Trophoblast cell (in vitro differentiated cells and primary cell): ENCODE measurements at regions not wholly inside any gene's neighbourhood (a gene's known extent, or its start where the extent isn't known, plus 50 kb on each side); places are given as distances from the start of the nearest gene placed in this dataset.
"Not testable (repeated sequence)": the region's sequence is repeated elsewhere in the genome, so short reads cannot be mapped to it uniquely, and the experiment has no call there.

Experiments
- DNase-seq, 2 donors: peaks; one replicate each; pipeline ENCODE4 v3.0.0-alpha.2; 2016
- H2AFZ ChIP-seq: 2 replicates; pipeline ENCODE4 v1.6.1; 2013; ENCODE audit warnings: low read length, moderate library complexity, mild to moderate bottlenecking; ENCODE audit not compliant: insufficient read depth, poor library complexity
- H2AK5ac ChIP-seq: 2 replicates; pipeline ENCODE4 v1.6.1; 2013; ENCODE audit warnings: mild to moderate bottlenecking, low read length
- H2BK120ac ChIP-seq: 2 replicates; pipeline ENCODE4 v1.6.1; 2013; ENCODE audit warnings: low read length, mild to moderate bottlenecking, moderate library complexity; ENCODE audit not compliant: insufficient read depth, poor library complexity
- H2BK12ac ChIP-seq: 2 replicates; pipeline ENCODE4 v1.6.1; 2013; ENCODE audit warnings: mild to moderate bottlenecking, low read length, moderate library complexity
- H2BK5ac ChIP-seq: 2 replicates; pipeline ENCODE4 v1.6.1; 2013; ENCODE audit warnings: low read length, low read depth, moderate library complexity, mild to moderate bottlenecking; ENCODE audit not compliant: poor library complexity
- H3K14ac ChIP-seq: 2 replicates; pipeline ENCODE4 v1.6.1; 2013; ENCODE audit warnings: mild to moderate bottlenecking, low read length
- H3K18ac ChIP-seq: 2 replicates; pipeline ENCODE4 v1.6.1; 2013; ENCODE audit warnings: mild to moderate bottlenecking, low read length
- H3K23ac ChIP-seq: 2 replicates; pipeline ENCODE4 v1.6.1; 2013; ENCODE audit warnings: low read length
- H3K27ac ChIP-seq: 2 replicates; pipeline ENCODE4 v1.5.1; 2013; ENCODE audit warnings: low read depth, mild to moderate bottlenecking, inconsistent platforms, low read length, moderate library complexity
- H3K27me3 ChIP-seq: 2 replicates; pipeline ENCODE4 v1.6.1; 2013; ENCODE audit warnings: inconsistent platforms, mild to moderate bottlenecking, low read length, moderate library complexity; ENCODE audit not compliant: insufficient read depth
- H3K36me3 ChIP-seq, 2 experiments: 1 replicate in 1 of 2; 2 replicates in 1 of 2; pipeline ENCODE4 v1.6.1; 2013; ENCODE audit warnings: low read length in 2 of 2, mild to moderate bottlenecking in 2 of 2, moderate library complexity in 1 of 2; ENCODE audit not compliant: insufficient read depth in 2 of 2, control insufficient read depth in 1 of 2
- H3K4ac ChIP-seq: 2 replicates; pipeline ENCODE4 v1.6.1; 2013; ENCODE audit warnings: low read depth, mild to moderate bottlenecking, low read length, moderate library complexity
- H3K4me1 ChIP-seq, 2 experiments: 1 replicate in 1 of 2; 2 replicates in 1 of 2; pipeline ENCODE4 v1.6.1; 2013; ENCODE audit warnings: low read length in 2 of 2, mild to moderate bottlenecking in 2 of 2, moderate library complexity in 1 of 2; ENCODE audit not compliant: insufficient read depth in 2 of 2, control insufficient read depth in 1 of 2
- H3K4me2 ChIP-seq: 2 replicates; pipeline ENCODE4 v1.6.1; 2013; ENCODE audit warnings: inconsistent platforms, mild to moderate bottlenecking, low read length, moderate library complexity
- H3K4me3 ChIP-seq: 2 replicates; pipeline ENCODE4 v1.5.1; 2013; ENCODE audit warnings: mild to moderate bottlenecking, low read depth, low read length, inconsistent platforms
- H3K79me1 ChIP-seq: one replicate; pipeline ENCODE4 v1.6.1; 2013; ENCODE audit warnings: low read length
- H3K79me2 ChIP-seq: 2 replicates; pipeline ENCODE4 v1.6.1; 2013; ENCODE audit warnings: low read length, mild to moderate bottlenecking; ENCODE audit not compliant: control insufficient read depth, insufficient read depth, poor library complexity
- H3K9ac ChIP-seq: 2 replicates; pipeline ENCODE4 v1.6.1; 2013; ENCODE audit warnings: mild to moderate bottlenecking, low read length
- H3K9me3 ChIP-seq: 2 replicates; pipeline ENCODE4 v1.6.1; 2013; ENCODE audit warnings: low read depth, mild to moderate bottlenecking, control low read depth, inconsistent platforms, low read length; ENCODE audit not compliant: insufficient read depth
- H4K12ac ChIP-seq: 2 replicates; pipeline ENCODE4 v1.6.1; 2013; ENCODE audit warnings: low read depth, mild to moderate bottlenecking, low read length, moderate library complexity
- H4K8ac ChIP-seq: 2 replicates; pipeline ENCODE4 v1.6.1; 2013; ENCODE audit warnings: low read depth, mild to moderate bottlenecking, low read length, moderate library complexity
- H4K91ac ChIP-seq: one replicate; pipeline ENCODE4 v1.6.1; 2013; ENCODE audit warnings: low read depth, mild to moderate bottlenecking, low read length, moderate library complexity
- WGBS: extraction: QIAGEN DNeasy Blood & Tissue Kit; methylation state at CpG from one replicate; pipeline ENCODE4 v1.1.7; 2013; ENCODE audit warnings: missing lambda C conversion rate; ENCODE audit not compliant: insufficient read length, insufficient coverage; ENCODE audit errors: extremely low coverage; 5-methylcytosine and 5-hydroxymethylcytosine counted together

DNA sequence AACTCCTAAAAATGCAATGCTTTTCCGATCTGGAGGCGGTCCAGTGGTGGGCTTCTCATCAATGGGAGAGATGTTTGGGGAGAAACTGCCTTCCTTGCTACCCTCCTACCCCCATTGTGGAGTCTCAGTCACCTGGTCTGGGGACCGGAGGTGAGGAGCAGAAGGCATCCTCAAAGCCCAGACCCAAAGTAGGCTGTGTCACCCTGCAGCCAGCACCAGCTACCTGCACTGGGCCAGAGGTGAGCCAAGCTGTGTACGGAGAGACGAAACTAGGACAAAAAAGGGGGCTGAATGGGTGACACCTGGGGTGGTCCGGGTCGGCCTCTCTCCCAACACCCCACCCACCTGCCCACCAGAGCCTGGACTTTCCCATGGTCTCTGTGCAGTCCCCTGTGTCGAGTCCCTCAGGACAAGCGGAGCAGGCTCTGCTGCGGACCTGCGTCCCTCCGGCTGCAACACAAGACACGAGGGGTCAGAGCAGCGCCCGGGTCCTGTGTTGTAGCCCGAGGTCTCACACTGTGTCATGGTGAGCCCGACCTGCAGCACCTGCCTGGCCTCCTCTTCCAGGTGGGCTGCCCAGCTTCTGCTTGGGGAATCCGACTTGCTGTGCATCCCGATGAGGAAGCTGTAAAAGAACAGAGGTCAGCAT lies 68.0 kb upstream of the RMP24 start:
- no peak overlapping the region for H3K4me2 ChIP-seq
- no peak overlapping the region for H3K18ac ChIP-seq
- no peaks in the 10 kb centered on the region for H3K4me1 ChIP-seq
- H4K91ac ChIP-seq = no peak overlapping the region
- H3K14ac ChIP-seq = no peak overlapping the region
- H3K27me3 ChIP-seq = no peaks in the 10 kb centered on the region
- no peak overlapping the region for H2BK12ac ChIP-seq
- H2BK120ac ChIP-seq = no peak overlapping the region
- no peaks in the 10 kb centered on the region for H3K79me1 ChIP-seq
- H3K9me3 ChIP-seq = no peaks in the 10 kb centered on the region
- no CpG with 5 or more reads among the region's 19 CpGs for WGBS
- H4K8ac ChIP-seq = no peak overlapping the region
- H3K4me3 ChIP-seq = no peak overlapping the region
- H3K27ac ChIP-seq = no peak overlapping the region
- H2BK5ac ChIP-seq = no peak overlapping the region
- no peak overlapping the region for H2AK5ac ChIP-seq
- no peak overlapping the region for H2AFZ ChIP-seq
- no peak overlapping the region for H3K9ac ChIP-seq
- no peaks in the 10 kb centered on the region for H3K79me2 ChIP-seq
- DNase-seq = no peak
- no peak overlapping the region for H3K23ac ChIP-seq
- no peak overlapping the region for H3K4ac ChIP-seq
- no peak overlapping the region for H4K12ac ChIP-seq
- no peaks in the 10 kb centered on the region for H3K36me3 ChIP-seq

DNA sequence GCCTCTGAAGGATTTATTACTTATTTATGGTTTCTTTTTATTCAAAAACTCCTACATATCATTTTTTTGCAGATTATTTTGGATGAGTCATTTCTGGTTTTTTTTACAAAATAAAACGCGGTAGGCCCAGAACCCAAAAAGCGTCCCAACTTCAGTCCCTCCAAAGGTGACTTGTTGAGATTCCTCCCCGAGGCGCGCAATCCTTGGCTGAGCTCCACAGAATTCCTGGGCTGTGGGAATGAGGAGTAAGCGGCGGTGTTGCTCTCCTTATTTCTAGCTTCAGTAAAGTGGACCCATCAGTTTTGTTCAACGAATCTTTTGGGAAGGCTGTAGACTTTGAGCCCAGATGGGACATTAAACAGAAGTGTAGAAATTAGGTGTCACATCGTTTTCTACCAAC lies 67.0 kb upstream of the RMP24 start:
- no peaks in the 10 kb centered on the region for H3K4me1 ChIP-seq
- H3K9ac ChIP-seq = no peak overlapping the region
- no peaks in the 10 kb centered on the region for H3K79me1 ChIP-seq
- H2AFZ ChIP-seq = no peak overlapping the region
- H2BK12ac ChIP-seq = no peak overlapping the region
- no peak overlapping the region for H4K8ac ChIP-seq
- H3K36me3 ChIP-seq = no peaks in the 10 kb centered on the region
- no peak overlapping the region for H3K4ac ChIP-seq
- no peaks in the 10 kb centered on the region for H3K9me3 ChIP-seq
- peak; percentile 51 to 57 for DNase-seq
- H3K27ac ChIP-seq = no peak overlapping the region
- H3K4me2 ChIP-seq = no peak overlapping the region
- no peak overlapping the region for H3K4me3 ChIP-seq
- H3K27me3 ChIP-seq = no peaks in the 10 kb centered on the region
- no peak overlapping the region for H2AK5ac ChIP-seq
- no peak overlapping the region for H3K23ac ChIP-seq
- H2BK5ac ChIP-seq = no peak overlapping the region
- no peak overlapping the region for H3K14ac ChIP-seq
- H3K18ac ChIP-seq = no peak overlapping the region
- WGBS = no CpG with 5 or more reads among the region's 10 CpGs
- H4K12ac ChIP-seq = no peak overlapping the region
- H3K79me2 ChIP-seq = no peaks in the 10 kb centered on the region
- H4K91ac ChIP-seq = no peak overlapping the region
- H2BK120ac ChIP-seq = no peak overlapping the region

DNA sequence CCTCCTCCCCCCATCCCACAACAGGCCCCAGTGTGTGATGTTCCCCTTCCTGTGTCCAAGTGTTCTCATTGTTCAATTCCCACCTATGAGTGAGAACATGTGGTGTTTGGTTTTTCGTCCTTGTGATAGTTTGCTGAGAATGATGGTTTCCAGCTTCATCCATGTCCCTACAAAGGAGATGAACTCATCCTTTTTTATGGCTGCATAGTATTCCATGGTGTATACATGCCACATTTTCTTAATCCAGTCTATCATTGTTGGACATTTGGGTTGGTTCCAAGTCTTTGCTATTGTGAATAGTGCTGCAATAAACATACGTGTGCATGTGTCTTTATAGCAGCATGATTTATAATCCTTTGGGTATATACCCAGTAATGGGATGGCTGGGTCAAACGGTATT lies 66.2 kb upstream of the RMP24 start:
- not testable (repeated sequence) for H3K4me2 ChIP-seq, H4K91ac ChIP-seq, DNase-seq, H3K36me3 ChIP-seq, H2AK5ac ChIP-seq, H2BK12ac ChIP-seq, H3K4ac ChIP-seq, H3K9me3 ChIP-seq, H4K8ac ChIP-seq, H3K27ac ChIP-seq, H4K12ac ChIP-seq, H3K79me2 ChIP-seq, H3K4me3 ChIP-seq, H3K18ac ChIP-seq, H3K27me3 ChIP-seq, H3K79me1 ChIP-seq, H2AFZ ChIP-seq, H2BK5ac ChIP-seq, H2BK120ac ChIP-seq, H3K9ac ChIP-seq, H3K4me1 ChIP-seq, H3K23ac ChIP-seq, H3K14ac ChIP-seq
- WGBS = no CpG with 5 or more reads among the region's 3 CpGs

DNA sequence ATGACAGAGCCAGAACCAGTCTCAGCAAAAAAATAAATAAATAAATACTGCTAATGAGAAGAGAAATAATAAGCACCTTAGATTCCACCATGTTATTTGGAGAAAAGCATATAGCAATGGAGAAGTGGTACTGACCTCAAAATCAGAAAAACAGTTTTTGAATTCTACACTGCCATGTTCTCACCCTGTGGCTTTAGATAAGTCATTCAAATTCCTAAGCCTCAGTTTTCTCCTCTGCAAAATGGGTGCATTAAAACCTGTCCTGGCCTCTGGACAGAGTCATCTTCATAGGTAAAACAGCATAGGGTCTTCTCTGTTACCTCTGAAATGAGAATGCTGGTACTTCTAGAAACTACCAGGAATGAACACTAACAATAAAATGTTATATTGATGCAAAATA lies 62.2 kb upstream of the RMP24 start:
- Histone ChIP-seq H3K4me3 (no peak overlapping the region), H3K9ac (no peak overlapping the region), H2BK5ac (no peak overlapping the region), H3K79me1 (no peaks in the 10 kb centered on the region), H4K8ac (no peak overlapping the region), H3K23ac (no peak overlapping the region), H3K79me2 (no peaks in the 10 kb centered on the region), H2AFZ (no peak overlapping the region), H3K18ac (no peak overlapping the region), H2BK12ac (no peak overlapping the region), H2BK120ac (no peak overlapping the region), H3K9me3 (peaks cover 1% of the 10 kb centered on the region), H2AK5ac (no peak overlapping the region), H3K4me1 (no peaks in the 10 kb centered on the region), H3K27ac (no peak overlapping the region), H3K27me3 (no peaks in the 10 kb centered on the region), H3K4ac (no peak overlapping the region), H3K14ac (no peak overlapping the region), H4K12ac (no peak overlapping the region), H4K91ac (no peak overlapping the region), H3K36me3 (no peaks in the 10 kb centered on the region), H3K4me2 (no peak overlapping the region)
- DNase-seq = no peak
